ENCODE measurements at regions not wholly inside any gene's neighbourhood (a gene's known extent, or its start where the extent isn't known, plus 50 kb on each side); places are given as distances from the start of the nearest gene placed in this dataset.

DNA sequence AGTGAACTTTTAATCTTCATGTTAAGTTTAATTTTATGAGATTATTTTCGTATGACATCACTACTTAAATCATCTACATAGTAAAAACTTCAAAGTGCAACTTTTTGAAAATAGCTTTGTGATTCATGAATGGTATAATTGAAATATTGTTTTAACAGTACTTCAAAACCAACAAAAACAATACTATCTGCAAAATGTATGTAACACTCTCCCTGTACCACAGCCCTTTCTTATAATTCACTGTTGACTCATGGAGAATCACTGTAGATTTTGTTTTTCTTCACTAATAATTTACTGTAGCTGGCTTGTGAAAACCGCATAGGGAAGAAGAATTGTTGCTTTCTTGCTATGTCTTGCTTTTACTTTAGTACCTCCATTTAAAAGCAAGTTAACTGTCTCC is 301.4 kb upstream of the ADAMTS5 start:
- TF ChIP-seq, protein P1, sequence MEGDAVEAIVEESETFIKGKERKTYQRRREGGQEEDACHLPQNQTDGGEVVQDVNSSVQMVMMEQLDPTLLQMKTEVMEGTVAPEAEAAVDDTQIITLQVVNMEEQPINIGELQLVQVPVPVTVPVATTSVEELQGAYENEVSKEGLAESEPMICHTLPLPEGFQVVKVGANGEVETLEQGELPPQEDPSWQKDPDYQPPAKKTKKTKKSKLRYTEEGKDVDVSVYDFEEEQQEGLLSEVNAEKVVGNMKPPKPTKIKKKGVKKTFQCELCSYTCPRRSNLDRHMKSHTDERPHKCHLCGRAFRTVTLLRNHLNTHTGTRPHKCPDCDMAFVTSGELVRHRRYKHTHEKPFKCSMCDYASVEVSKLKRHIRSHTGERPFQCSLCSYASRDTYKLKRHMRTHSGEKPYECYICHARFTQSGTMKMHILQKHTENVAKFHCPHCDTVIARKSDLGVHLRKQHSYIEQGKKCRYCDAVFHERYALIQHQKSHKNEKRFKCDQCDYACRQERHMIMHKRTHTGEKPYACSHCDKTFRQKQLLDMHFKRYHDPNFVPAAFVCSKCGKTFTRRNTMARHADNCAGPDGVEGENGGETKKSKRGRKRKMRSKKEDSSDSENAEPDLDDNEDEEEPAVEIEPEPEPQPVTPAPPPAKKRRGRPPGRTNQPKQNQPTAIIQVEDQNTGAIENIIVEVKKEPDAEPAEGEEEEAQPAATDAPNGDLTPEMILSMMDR (IDR thresholded peaks at IDR 0.05; ENCODE audit: insufficient read depth, low read length, missing control alignments), result no peak
- DNase-seq (ENCODE audit: low read depth, low spot score), result peak; percentile 56
- H3K4me3 ChIP-seq (ENCODE audit: low read depth, low read length), result no peak overlapping the region
- POLR2A ChIA-PET, result no interaction called here
- CTCF ChIA-PET, result interaction anchor here (1.9 kb wide), 1 partner anchor 297 kb away, joined by 6 read pairs; no protein-coding TSS in a partner anchor

GRCh38 chr21:27265949-27266348 is 299.1 kb upstream of the ADAMTS5 start:
- ChIA-PET CTCF (no interaction called here), POLR2A (no interaction called here)
- no peak overlapping the region for H3K4me3 ChIP-seq (ENCODE audit: low read depth, low read length)
- TF ChIP-seq, protein P1 (IDR thresholded peaks at IDR 0.05; ENCODE audit: insufficient read depth, low read length, missing control alignments), result no peak
- no peak for DNase-seq (ENCODE audit: low read depth, low spot score)

DNA sequence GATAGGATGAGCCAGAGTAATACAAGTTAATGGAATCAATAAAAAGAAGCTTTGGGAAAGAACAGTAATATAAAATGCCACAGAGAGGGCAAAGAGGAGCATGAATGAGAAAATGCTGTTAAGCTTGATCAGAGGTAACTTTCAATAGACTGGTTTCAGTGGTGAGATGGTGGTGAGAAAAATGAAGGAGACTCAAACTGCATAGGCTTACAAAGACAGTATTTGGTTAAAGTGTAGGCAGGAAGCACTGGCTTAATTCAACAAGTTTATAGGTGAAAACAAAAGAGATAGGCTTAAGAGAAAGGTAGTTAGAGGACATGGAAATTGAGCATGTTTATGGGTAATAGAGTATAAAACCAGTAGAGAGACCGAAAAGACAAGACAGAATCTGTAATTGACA is 298.6 kb upstream of the ADAMTS5 start:
- CTCF ChIA-PET, result no interaction called here

DNA sequence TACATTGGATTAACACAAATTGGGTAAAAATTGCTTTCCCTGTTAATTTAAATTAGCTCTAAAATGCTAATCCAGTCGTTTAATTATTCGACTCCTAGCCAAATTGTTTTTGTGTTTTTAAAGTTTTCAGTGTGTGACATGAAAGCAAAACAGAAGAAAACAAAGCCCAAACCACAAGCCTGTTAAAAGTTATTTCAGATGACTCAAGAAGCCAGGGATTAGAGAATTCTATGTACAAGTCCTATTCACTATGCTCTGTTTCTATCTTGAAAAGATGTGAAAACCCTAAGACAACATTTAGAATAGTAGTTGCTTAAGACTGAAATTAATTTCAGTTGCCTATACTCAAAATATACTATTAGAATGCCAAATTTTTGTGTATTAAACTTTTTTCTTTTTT is 294.8 kb upstream of the ADAMTS5 start:
- no peak overlapping the region for H3K4me3 ChIP-seq (ENCODE audit: low read depth, low read length)
- CTCF ChIA-PET, result interaction anchor here (0.9 to 1.2 kb wide), 2 partner anchors 15 to 17 kb away, joined by 3 read pairs; no protein-coding TSS in a partner anchor
- DNase-seq (ENCODE audit: low read depth, low spot score), result no peak
- TF ChIP-seq, protein P1 (IDR thresholded peaks at IDR 0.05; ENCODE audit: insufficient read depth, low read length, missing control alignments), result no peak
- POLR2A ChIA-PET, result no interaction called here

More for the DNA sequence above, 298.6 kb upstream of the ADAMTS5 start:
- TF ChIP-seq, protein P1 (IDR thresholded peaks at IDR 0.05; ENCODE audit: insufficient read depth, low read length, missing control alignments), result no peak
- POLR2A ChIA-PET, result no interaction called here
- no peak for DNase-seq (ENCODE audit: low read depth, low spot score)
- no peak overlapping the region for H3K4me3 ChIP-seq (ENCODE audit: low read depth, low read length)

GRCh38 chr21:27260728-27261127 is 293.8 kb upstream of the ADAMTS5 start:
- DNase-seq (ENCODE audit: low read depth, low spot score), result no peak
- CTCF ChIA-PET, result interaction anchor here (1.2 kb wide), 1 partner anchor 16 kb away, joined by 3 read pairs; no protein-coding TSS in a partner anchor
- POLR2A ChIA-PET, result no interaction called here
- H3K4me3 ChIP-seq (ENCODE audit: low read depth, low read length), result no peak overlapping the region
- TF ChIP-seq, protein P1 (IDR thresholded peaks at IDR 0.05; ENCODE audit: insufficient read depth, low read length, missing control alignments), result no peak

- ChIA-PET POLR2A (no interaction called here), CTCF (no interaction called here)
- DNase-seq (ENCODE audit: low read depth, low spot score), result no peak
Measured at GRCh38 chr21:27258742-27259448, 292.0 kb upstream of the ADAMTS5 start.

More at GRCh38 chr21:27258742-27259448, 292.0 kb upstream of the ADAMTS5 start:
- TF ChIP-seq, protein P1 (IDR thresholded peaks at IDR 0.05; ENCODE audit: insufficient read depth, low read length, missing control alignments), result no peak
- H3K4me3 ChIP-seq (ENCODE audit: low read depth, low read length), result no peak overlapping the region

Measured in AG04449 (cell line).